ENCODE measurements at regions not wholly inside any gene's neighbourhood (a gene's known extent, or its start where the extent isn't known, plus 50 kb on each side); places are given as distances from the start of the nearest gene placed in this dataset.

DNA sequence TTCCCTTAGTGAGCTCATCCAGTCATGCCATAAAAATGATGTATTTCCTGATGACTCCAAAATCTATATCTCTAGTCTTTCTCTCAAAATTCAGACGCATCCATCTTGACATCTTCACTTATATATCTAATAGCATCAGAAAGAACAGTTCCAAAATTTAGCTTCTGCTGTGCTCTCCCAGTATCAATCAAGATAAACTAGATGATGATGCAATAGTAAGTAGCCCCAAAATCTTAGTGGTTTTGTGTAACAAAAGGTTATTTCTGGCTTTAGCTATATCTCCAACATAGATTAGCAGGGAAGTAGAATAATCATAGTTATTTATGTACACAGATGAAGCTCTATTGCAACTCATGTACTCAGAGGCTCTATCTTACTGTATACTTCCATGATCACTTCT lies 382.5 kb upstream of the ADGRL3 start:
- no peak overlapping the region for H3K27ac Mint-ChIP-seq (ENCODE audit: unreplicated experiment)
- no peaks in the 10 kb centered on the region for H3K36me3 Mint-ChIP-seq (ENCODE audit: unreplicated experiment)
- no peak overlapping the region for H3K4me3 Mint-ChIP-seq (ENCODE audit: unreplicated experiment)
- no peak for DNase-seq
- no peaks in the 10 kb centered on the region for H3K4me1 Mint-ChIP-seq (ENCODE audit: low read depth, unreplicated experiment)
- TF ChIP-seq, protein P1, sequence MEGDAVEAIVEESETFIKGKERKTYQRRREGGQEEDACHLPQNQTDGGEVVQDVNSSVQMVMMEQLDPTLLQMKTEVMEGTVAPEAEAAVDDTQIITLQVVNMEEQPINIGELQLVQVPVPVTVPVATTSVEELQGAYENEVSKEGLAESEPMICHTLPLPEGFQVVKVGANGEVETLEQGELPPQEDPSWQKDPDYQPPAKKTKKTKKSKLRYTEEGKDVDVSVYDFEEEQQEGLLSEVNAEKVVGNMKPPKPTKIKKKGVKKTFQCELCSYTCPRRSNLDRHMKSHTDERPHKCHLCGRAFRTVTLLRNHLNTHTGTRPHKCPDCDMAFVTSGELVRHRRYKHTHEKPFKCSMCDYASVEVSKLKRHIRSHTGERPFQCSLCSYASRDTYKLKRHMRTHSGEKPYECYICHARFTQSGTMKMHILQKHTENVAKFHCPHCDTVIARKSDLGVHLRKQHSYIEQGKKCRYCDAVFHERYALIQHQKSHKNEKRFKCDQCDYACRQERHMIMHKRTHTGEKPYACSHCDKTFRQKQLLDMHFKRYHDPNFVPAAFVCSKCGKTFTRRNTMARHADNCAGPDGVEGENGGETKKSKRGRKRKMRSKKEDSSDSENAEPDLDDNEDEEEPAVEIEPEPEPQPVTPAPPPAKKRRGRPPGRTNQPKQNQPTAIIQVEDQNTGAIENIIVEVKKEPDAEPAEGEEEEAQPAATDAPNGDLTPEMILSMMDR (IDR thresholded peaks at IDR 0.05; ENCODE audit: partially characterized antibody, unreplicated experiment) = no peak
- no peaks in the 10 kb centered on the region for H3K27me3 Mint-ChIP-seq (ENCODE audit: unreplicated experiment)
- H3K9me3 Mint-ChIP-seq (ENCODE audit: unreplicated experiment) = no peaks in the 10 kb centered on the region

DNA sequence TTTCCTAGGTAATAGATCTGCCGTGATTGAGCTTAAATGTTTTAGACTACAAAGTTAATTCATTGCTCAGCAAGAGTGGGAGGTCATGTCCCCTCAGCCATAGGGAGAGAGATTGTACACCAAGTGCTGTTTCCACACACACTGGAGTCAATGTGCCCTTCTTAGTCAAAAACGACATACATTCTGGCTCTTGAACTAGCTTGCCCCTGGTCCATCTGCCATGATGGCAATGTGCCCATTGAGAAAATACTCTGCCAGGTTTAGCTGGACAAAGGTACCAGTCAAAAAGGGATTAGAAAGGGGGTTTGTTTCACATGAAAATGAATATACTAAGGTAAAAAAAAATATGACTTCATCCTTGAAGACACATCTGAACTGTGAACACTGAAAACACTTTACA lies 377.1 kb upstream of the ADGRL3 start:
- DNase-seq = no peak
- peaks cover 3% of the 10 kb centered on the region for H3K4me1 Mint-ChIP-seq (ENCODE audit: low read depth, unreplicated experiment)
- H3K36me3 Mint-ChIP-seq (ENCODE audit: unreplicated experiment) = no peaks in the 10 kb centered on the region
- no peak overlapping the region for H3K27ac Mint-ChIP-seq (ENCODE audit: unreplicated experiment)
- H3K4me3 Mint-ChIP-seq (ENCODE audit: unreplicated experiment) = no peak overlapping the region
- TF ChIP-seq, protein P1 (IDR thresholded peaks at IDR 0.05; ENCODE audit: partially characterized antibody, unreplicated experiment) = no peak
- no peaks in the 10 kb centered on the region for H3K27me3 Mint-ChIP-seq (ENCODE audit: unreplicated experiment)
- peaks cover 5% of the 10 kb centered on the region for H3K9me3 Mint-ChIP-seq (ENCODE audit: unreplicated experiment)

DNA sequence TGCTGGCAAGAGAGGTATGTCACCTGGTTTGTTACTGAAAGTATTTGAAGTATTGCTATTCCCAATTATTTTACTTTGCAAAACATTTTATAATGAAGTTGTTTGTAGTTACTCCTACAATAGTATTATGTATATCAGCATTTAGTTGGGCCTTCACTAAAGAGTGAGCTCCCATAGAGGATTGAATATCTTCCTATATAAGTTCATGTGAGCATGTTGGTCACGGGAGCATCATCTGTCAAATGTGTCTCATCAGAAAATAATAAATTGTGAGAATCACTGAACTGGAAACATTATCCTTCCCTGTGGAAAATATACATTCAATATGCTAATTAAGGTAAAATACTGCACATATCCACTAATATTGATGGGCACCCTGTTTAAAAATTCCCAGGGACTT lies 360.1 kb upstream of the ADGRL3 start:
- H3K4me1 Mint-ChIP-seq (ENCODE audit: low read depth, unreplicated experiment) = no peaks in the 10 kb centered on the region
- TF ChIP-seq, protein P1 (IDR thresholded peaks at IDR 0.05; ENCODE audit: partially characterized antibody, unreplicated experiment) = no peak
- no peak for DNase-seq
- H3K27ac Mint-ChIP-seq (ENCODE audit: unreplicated experiment) = no peak overlapping the region
- H3K27me3 Mint-ChIP-seq (ENCODE audit: unreplicated experiment) = no peaks in the 10 kb centered on the region
- H3K36me3 Mint-ChIP-seq (ENCODE audit: unreplicated experiment) = peaks cover 4% of the 10 kb centered on the region
- H3K9me3 Mint-ChIP-seq (ENCODE audit: unreplicated experiment) = no peaks in the 10 kb centered on the region
- no peak overlapping the region for H3K4me3 Mint-ChIP-seq (ENCODE audit: unreplicated experiment)

DNA sequence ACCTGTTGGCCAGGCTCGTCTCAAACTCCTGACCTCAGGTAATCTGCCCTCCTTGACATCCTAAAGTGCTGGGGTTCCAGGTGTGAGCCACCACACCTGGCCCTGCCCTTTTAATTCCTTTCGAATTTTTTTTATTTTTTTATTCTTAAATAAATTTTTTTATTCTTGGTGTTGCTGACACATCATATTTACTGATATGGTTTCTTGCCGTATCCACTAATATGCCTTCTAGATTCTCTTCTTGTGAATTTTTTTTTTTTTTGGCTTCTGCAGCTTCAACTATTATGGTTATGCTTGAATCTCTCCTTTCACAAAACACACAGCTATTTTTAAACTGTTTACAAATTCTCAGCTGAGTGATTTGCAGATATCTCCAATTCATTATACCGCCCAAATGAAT lies 353.4 kb upstream of the ADGRL3 start:
- Mint-ChIP-seq H3K4me3 (ENCODE audit: unreplicated experiment) (no peak overlapping the region), H3K27ac (ENCODE audit: unreplicated experiment) (no peak overlapping the region), H3K4me1 (ENCODE audit: low read depth, unreplicated experiment) (no peaks in the 10 kb centered on the region), H3K27me3 (ENCODE audit: unreplicated experiment) (no peaks in the 10 kb centered on the region), H3K9me3 (ENCODE audit: unreplicated experiment) (no peaks in the 10 kb centered on the region), H3K36me3 (ENCODE audit: unreplicated experiment) (no peaks in the 10 kb centered on the region)
- TF ChIP-seq, protein P1 (IDR thresholded peaks at IDR 0.05; ENCODE audit: partially characterized antibody, unreplicated experiment) = no peak
- DNase-seq = no peak

DNA sequence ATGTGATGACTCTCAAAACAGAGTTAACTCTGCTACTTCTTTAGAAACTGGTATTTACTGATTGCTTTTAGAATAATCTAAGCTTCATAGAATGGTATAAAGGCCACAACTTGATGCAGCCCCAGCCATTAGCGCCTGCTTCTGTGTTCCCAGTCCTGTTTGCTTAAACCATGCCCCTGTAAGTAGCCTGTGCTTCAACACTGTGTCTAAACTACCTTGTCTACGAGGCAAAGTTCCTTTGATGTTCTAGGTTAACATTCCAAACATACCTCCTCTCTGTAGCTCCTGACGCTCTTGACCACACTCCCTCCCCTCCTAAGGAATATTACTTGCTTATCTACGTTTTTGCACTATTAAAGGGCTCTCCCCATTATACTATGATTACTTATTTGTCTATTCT lies 352.5 kb upstream of the ADGRL3 start:
- Mint-ChIP-seq H3K27ac (ENCODE audit: unreplicated experiment) (no peak overlapping the region), H3K36me3 (ENCODE audit: unreplicated experiment) (peaks cover 4% of the 10 kb centered on the region), H3K4me3 (ENCODE audit: unreplicated experiment) (no peak overlapping the region), H3K4me1 (ENCODE audit: low read depth, unreplicated experiment) (no peaks in the 10 kb centered on the region), H3K27me3 (ENCODE audit: unreplicated experiment) (no peaks in the 10 kb centered on the region), H3K9me3 (ENCODE audit: unreplicated experiment) (no peaks in the 10 kb centered on the region)
- DNase-seq = no peak
- TF ChIP-seq, protein P1 (IDR thresholded peaks at IDR 0.05; ENCODE audit: partially characterized antibody, unreplicated experiment) = no peak
